T-cell (primary cell): ENCODE measurements at regions not wholly inside any gene's neighbourhood (a gene's known extent, or its start where the extent isn't known, plus 50 kb on each side); places are given as distances from the start of the nearest gene placed in this dataset.
"Not testable (repeated sequence)": the region's sequence is repeated elsewhere in the genome, so short reads cannot be mapped to it uniquely, and the experiment has no call there.

Experiments used
- ATAC-seq, 4 experiments: fragments of 200-7000 bp in 3 of 4; fragments of 150-1000 bp in 1 of 4; cut with Tn5 transposase; replicated peaks in 1 of 4; 1 replicate in 3 of 4; 2 replicates in 1 of 4; pipeline ENCODE4 v1.10.0; 2021; ENCODE audit warnings: moderate library complexity in 3 of 4, mild to moderate bottlenecking in 2 of 4, moderate number of reproducible peaks in 1 of 4
- CTCF ChIA-PET, 2 donors: fragments of 300-600 bp; sonication (Branson Sonifier 250); formaldehyde crosslinking; loops; one replicate each; lab custom pipeline; 2022; ENCODE audit warnings: antibody characterized with exemption in 2 of 2; lab: Charles Lee
- POLR2A ChIA-PET, 2 donors: fragments of 300-600 bp; sonication (Branson Sonifier 250); formaldehyde crosslinking; loops; one replicate each; lab custom pipeline; 2022; ENCODE audit warnings: antibody characterized with exemption in 2 of 2; lab: Charles Lee
- DNase-seq, 35 experiments: peaks; one replicate each; pipeline versions ENCODE4 v3.0.0 to v3.0.0-alpha.2; 2013 to 2023
- H3K27ac ChIP-seq: one replicate; pipeline ENCODE4 v1.5.1; 2013; ENCODE audit warnings: low read length
- H3K27me3 ChIP-seq, 2 experiments: replicated peaks in 1 of 2; 1 replicate in 1 of 2; 2 replicates in 1 of 2; pipeline versions ENCODE4 v1.6.1 to v1.7.0; 2013; ENCODE audit warnings: low read length in 1 of 2, mixed read lengths in 1 of 2; ENCODE audit not compliant: control insufficient read depth in 2 of 2, insufficient read depth in 2 of 2; ENCODE audit errors: extremely low read depth in 1 of 2
- H3K36me3 ChIP-seq, 2 donors: 1 replicate in 1 of 2; 2 replicates in 1 of 2; pipeline versions ENCODE4 v1.6.1 to v1.7.0; 2013; ENCODE audit warnings: low read length in 1 of 2; ENCODE audit not compliant: control insufficient read depth in 2 of 2, insufficient read depth in 1 of 2; ENCODE audit errors: extremely low read depth in 1 of 2
- H3K4me1 ChIP-seq, 2 experiments: 1 replicate in 1 of 2; 2 replicates in 1 of 2; pipeline versions ENCODE4 v1.6.1 to v1.7.0; 2013; ENCODE audit warnings: low read length in 2 of 2, mixed read lengths in 1 of 2; ENCODE audit not compliant: insufficient read depth in 2 of 2, control insufficient read depth in 1 of 2; ENCODE audit errors: extremely low read depth in 1 of 2
- H3K4me3 ChIP-seq, 2 donors: 1 replicate in 1 of 2; 2 replicates in 1 of 2; pipeline versions ENCODE4 v1.5.1 to v1.7.0; 2013; ENCODE audit warnings: mild to moderate bottlenecking in 2 of 2, low read length in 1 of 2, moderate library complexity in 1 of 2; ENCODE audit not compliant: control insufficient read depth in 1 of 2; ENCODE audit errors: extremely low read depth in 1 of 2
- H3K9me3 ChIP-seq: 2 replicates; pipeline ENCODE4 v1.7.0; 2013
- H3K27ac Mint-ChIP-seq, 2 donors: one replicate each; pipeline ENCODE4 v1.8.0; 2020 to 2021; ENCODE audit warnings: mild to moderate bottlenecking in 2 of 2, mixed read lengths in 2 of 2
- H3K27me3 Mint-ChIP-seq, 2 donors: one replicate each; pipeline ENCODE4 v1.8.0; 2021 to 2022; ENCODE audit warnings: mixed read lengths in 2 of 2
- H3K36me3 Mint-ChIP-seq: one replicate; pipeline ENCODE4 v1.8.0; 2021; ENCODE audit warnings: mixed read lengths
- H3K4me1 Mint-ChIP-seq, 3 donors: one replicate each; pipeline ENCODE4 v1.8.0; 2020 to 2022; ENCODE audit warnings: mixed read lengths in 3 of 3, mild to moderate bottlenecking in 1 of 3
- H3K4me3 Mint-ChIP-seq, 3 donors: one replicate each; pipeline ENCODE4 v1.8.0; 2020 to 2022; ENCODE audit warnings: mild to moderate bottlenecking in 3 of 3, mixed read lengths in 3 of 3, moderate library complexity in 3 of 3
- H3K9me3 Mint-ChIP-seq, 3 donors: one replicate each; pipeline ENCODE4 v1.8.0; 2020 to 2022; ENCODE audit warnings: mixed read lengths in 3 of 3
- WGBS: methylation state at CpG from one replicate; pipeline ENCODE4 v1.1.5; 2013; ENCODE audit warnings: missing lambda C conversion rate; ENCODE audit not compliant: insufficient coverage; 5-methylcytosine and 5-hydroxymethylcytosine counted together

DNA sequence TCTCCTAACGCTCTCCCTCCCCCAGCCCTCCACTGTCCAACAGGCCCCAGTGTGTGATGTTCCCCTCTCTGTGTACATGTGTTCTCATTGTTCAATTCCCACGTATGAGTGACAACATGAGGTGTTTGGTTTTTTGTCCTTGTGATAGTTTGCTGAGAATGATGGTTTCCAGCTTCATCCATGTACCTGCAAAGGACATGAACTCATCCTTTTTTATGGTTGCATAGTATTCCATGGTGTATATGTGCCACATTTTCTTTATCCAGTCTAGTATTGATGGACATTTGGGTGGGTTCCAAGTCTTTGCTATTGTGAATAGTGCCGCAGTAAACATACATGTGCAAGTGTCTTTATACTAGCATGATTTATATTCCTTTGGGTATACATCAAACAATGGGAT is 347.4 kb downstream of the MAGEE1 start:
- H3K4me3 ChIP-seq, H3K27me3 ChIP-seq, POLR2A ChIA-PET, H3K4me3 Mint-ChIP-seq, CTCF ChIA-PET, DNase-seq, H3K27ac ChIP-seq, H3K36me3 Mint-ChIP-seq, H3K36me3 ChIP-seq, ATAC-seq, H3K4me1 Mint-ChIP-seq, H3K27ac Mint-ChIP-seq, H3K9me3 ChIP-seq, H3K9me3 Mint-ChIP-seq, H3K4me1 ChIP-seq: not testable (repeated sequence)
- peaks cover 0 to 15% of the 10 kb centered on the region in 2 donors for H3K27me3 Mint-ChIP-seq
- no CpG with 5 or more reads among the region's 3 CpGs for WGBS

DNA sequence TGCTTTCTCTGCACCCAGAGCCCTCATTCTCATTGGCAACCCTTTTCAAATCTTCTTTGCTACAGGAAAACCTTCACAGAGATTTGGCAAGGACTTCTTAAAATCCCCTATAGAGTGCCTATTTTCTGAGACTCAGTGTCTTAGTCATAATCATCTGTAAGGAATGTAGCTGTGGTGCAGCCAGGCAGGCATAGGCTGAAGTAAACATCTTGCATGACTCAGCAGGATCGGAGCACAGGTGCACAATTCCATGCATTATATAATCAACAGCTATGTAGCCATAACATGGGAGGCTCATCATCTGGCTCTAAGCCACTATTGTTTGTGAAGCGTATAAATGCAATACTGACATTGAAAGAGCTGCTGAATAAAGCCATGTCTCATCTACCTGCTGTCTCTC is 368.8 kb downstream of the MAGEE1 start:
- no peak overlapping the region for H3K27ac ChIP-seq
- no peak overlapping the region for H3K4me3 ChIP-seq
- H3K36me3 ChIP-seq, result no peaks in the 10 kb centered on the region
- 83% methylated on average over 1 of the region's 2 CpGs for WGBS
- CTCF ChIA-PET, result no interaction called here
- H3K27me3 Mint-ChIP-seq, result no peaks in the 10 kb centered on the region
- DNase-seq (no peak), ATAC-seq (no peak)
- H3K9me3 ChIP-seq, result no peaks in the 10 kb centered on the region
- H3K27me3 ChIP-seq, result no peaks in the 10 kb centered on the region
- H3K4me3 Mint-ChIP-seq, result no peak overlapping the region
- H3K4me1 ChIP-seq, result no peaks in the 10 kb centered on the region
- no peaks in the 10 kb centered on the region for H3K36me3 Mint-ChIP-seq
- H3K9me3 Mint-ChIP-seq, result no peaks in the 10 kb centered on the region
- no peak overlapping the region for H3K27ac Mint-ChIP-seq
- POLR2A ChIA-PET, result no interaction called here
- no peaks in the 10 kb centered on the region for H3K4me1 Mint-ChIP-seq

DNA sequence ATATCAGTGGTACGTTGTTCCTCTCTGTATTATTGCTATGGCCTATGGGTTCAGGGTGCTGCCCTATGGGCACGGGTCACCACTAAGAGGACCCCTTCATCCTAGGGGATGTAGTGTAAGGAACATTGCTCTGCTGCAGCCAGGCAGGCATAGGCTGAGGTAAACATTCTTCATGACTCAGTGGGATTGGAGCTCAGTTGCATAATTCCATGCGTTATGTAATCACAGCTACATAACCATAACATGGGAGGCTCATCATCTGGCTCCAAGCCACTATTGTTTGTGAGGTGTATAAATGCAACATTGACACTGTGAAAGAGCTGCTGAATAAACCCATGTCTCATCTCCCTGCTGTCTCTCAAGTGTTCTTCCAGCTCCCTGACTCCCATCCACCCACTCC is 375.2 kb downstream of the MAGEE1 start:
- Mint-ChIP-seq H3K4me1 (no peaks in the 10 kb centered on the region), H3K27ac (no peak overlapping the region), H3K4me3 (no peak overlapping the region), H3K36me3 (no peaks in the 10 kb centered on the region), H3K27me3 (peaks cover 0 to 7% of the 10 kb centered on the region in 2 donors), H3K9me3 (no peaks in the 10 kb centered on the region)
- DNase-seq, result no peak
- ChIA-PET POLR2A (no interaction called here), CTCF (no interaction called here)
- H3K9me3 ChIP-seq, result no peaks in the 10 kb centered on the region
- H3K27me3 ChIP-seq, result no peaks in the 10 kb centered on the region
- no peak for ATAC-seq
- no peak overlapping the region for H3K27ac ChIP-seq
- H3K4me3 ChIP-seq, result no peak overlapping the region
- H3K36me3 ChIP-seq, result no peaks in the 10 kb centered on the region
- WGBS, result no CpG with 5 or more reads among the region's 3 CpGs
- no peaks in the 10 kb centered on the region for H3K4me1 ChIP-seq

DNA sequence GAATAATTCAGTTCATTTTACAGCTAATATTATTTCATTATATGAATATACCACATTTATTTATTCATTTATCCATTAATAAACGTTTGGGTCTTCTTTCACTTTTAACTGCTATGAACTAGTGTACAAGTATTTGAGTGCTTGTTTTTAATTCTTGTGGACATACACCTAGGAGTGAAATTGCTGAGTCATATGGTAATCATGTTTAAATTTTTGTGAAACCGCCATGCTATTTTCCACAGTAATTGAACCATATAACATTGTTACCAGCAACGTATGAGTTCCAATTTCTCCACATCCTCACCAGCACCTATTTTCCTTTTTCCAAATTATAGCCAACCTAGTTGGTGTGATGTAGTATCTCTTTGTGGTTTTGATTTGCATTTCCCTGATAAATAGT is 388.2 kb downstream of the MAGEE1 start:
- Mint-ChIP-seq H3K4me1 (no peaks in the 10 kb centered on the region), H3K4me3 (no peak overlapping the region), H3K27ac (no peak overlapping the region), H3K27me3 (no peaks in the 10 kb centered on the region), H3K9me3 (no peaks in the 10 kb centered on the region), H3K36me3 (no peaks in the 10 kb centered on the region)
- ChIA-PET POLR2A (no interaction called here), CTCF (no interaction called here)
- no peaks in the 10 kb centered on the region for H3K27me3 ChIP-seq
- no CpG with 5 or more reads among the region's 3 CpGs for WGBS
- no peak overlapping the region for H3K27ac ChIP-seq
- H3K4me3 ChIP-seq, result no peak overlapping the region
- no peaks in the 10 kb centered on the region for H3K4me1 ChIP-seq
- no peaks in the 10 kb centered on the region for H3K9me3 ChIP-seq
- DNase-seq (no peak), ATAC-seq (no peak)
- no peaks in the 10 kb centered on the region for H3K36me3 ChIP-seq

DNA sequence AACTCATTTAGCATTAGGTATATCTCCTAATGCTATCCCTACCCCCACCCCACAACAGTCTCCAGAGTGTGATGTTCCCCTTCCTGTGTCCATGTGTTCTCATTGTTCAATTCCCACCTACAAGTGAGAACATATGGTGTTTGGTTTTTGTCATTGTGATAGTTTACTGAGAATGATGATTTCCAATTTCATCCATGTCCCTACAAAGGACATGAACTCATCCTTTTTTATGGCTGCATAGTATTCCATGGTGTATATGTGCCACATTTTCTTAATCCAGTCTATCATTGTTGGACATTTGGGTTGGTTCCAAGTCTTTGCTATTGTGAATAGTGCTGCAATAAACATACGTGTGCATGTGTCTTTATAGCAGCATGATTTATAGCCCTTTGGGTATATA is 389.8 kb downstream of the MAGEE1 start:
- CTCF ChIA-PET, H3K9me3 Mint-ChIP-seq, H3K27me3 Mint-ChIP-seq, H3K36me3 Mint-ChIP-seq, DNase-seq, H3K27ac ChIP-seq, H3K27me3 ChIP-seq, H3K4me1 ChIP-seq, H3K36me3 ChIP-seq, H3K27ac Mint-ChIP-seq, H3K9me3 ChIP-seq, POLR2A ChIA-PET, H3K4me3 ChIP-seq, H3K4me1 Mint-ChIP-seq, ATAC-seq, H3K4me3 Mint-ChIP-seq: not testable (repeated sequence)
- WGBS, result no CpG with 5 or more reads among the region's 1 CpG

DNA sequence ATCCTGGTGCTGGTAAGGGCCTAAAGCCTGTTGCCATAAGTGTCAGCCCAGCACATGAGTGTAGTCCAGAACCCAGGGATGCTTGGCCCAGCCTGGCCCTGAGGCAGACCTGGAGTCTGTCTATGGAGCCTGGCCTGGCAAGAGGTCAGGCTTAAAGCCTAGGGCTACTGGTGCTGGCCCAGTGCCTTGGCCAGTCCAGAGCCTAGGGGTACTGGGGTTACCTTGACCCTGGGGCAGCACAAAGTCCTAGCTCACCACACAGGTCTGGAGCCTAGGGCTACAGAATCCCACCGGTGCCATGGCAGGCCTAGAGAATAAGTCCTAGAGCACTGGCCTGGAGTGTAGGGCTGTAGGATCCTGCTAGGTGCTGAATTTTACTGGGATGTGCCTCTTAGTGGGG is 393.8 kb downstream of the MAGEE1 start:
- no CpG with 5 or more reads among the region's 1 CpG for WGBS
- ATAC-seq, result no peak

DNA sequence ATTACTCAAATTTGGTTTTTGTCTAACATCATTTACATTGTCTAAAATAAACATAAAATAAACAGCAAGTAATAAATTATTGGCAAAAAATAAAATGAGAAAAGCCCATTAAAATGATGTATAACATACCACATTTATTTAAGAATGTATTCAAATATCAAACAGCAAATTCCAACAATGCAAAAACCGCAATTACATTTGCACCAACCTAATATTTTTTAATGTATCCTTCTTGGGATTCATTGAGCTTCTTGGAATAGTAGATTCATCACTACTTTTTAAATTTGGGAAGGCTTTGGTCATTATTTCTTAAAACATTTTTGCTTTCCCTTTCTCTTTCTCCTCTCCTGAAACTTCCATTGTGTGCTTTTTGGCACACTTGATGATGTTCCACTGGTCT is 400.2 kb downstream of the MAGEE1 start:
- H3K27ac ChIP-seq, result no peak overlapping the region
- Mint-ChIP-seq H3K27ac (no peak overlapping the region), H3K4me3 (no peak overlapping the region)

More for the DNA sequence above, 393.8 kb downstream of the MAGEE1 start:
- Histone ChIP-seq H3K27ac (no peak overlapping the region), H3K4me3 (no peak overlapping the region), H3K4me1 (no peaks in the 10 kb centered on the region), H3K36me3 (no peaks in the 10 kb centered on the region), H3K9me3 (no peaks in the 10 kb centered on the region), H3K27me3 (no peaks in the 10 kb centered on the region)
- no peaks in the 10 kb centered on the region for H3K36me3 Mint-ChIP-seq
- no peak overlapping the region for H3K27ac Mint-ChIP-seq
- no peaks in the 10 kb centered on the region for H3K27me3 Mint-ChIP-seq
- no peaks in the 10 kb centered on the region for H3K4me1 Mint-ChIP-seq
- no peak for DNase-seq
- H3K4me3 Mint-ChIP-seq, result no peak overlapping the region
- H3K9me3 Mint-ChIP-seq, result no peaks in the 10 kb centered on the region
- POLR2A ChIA-PET, result no interaction called here
- CTCF ChIA-PET, result no interaction called here

More for the DNA sequence above, 400.2 kb downstream of the MAGEE1 start:
- POLR2A ChIA-PET, result no interaction called here
- no peaks in the 10 kb centered on the region for H3K27me3 ChIP-seq
- DNase-seq (no peak), ATAC-seq (no peak)
- no peaks in the 10 kb centered on the region for H3K9me3 ChIP-seq
- Mint-ChIP-seq H3K36me3 (no peaks in the 10 kb centered on the region), H3K4me1 (no peaks in the 10 kb centered on the region), H3K9me3 (no peaks in the 10 kb centered on the region), H3K27me3 (peaks cover 0 to 9% of the 10 kb centered on the region in 2 donors)
- H3K36me3 ChIP-seq, result no peaks in the 10 kb centered on the region
- no peak overlapping the region for H3K4me3 ChIP-seq
- WGBS, result no CpG with 5 or more reads among the region's 1 CpG
- CTCF ChIA-PET, result no interaction called here
- H3K4me1 ChIP-seq, result no peaks in the 10 kb centered on the region
